HG03565 (cell line): ENCODE measurements at regions not wholly inside any gene's neighbourhood (a gene's known extent, or its start where the extent isn't known, plus 50 kb on each side); places are given as distances from the start of the nearest gene placed in this dataset.
"Not testable (repeated sequence)": the region's sequence is repeated elsewhere in the genome, so short reads cannot be mapped to it uniquely, and the experiment has no call there.

Source experiments
- ATAC-seq: cut with Tn5 transposase; IDR thresholded peaks from one replicate; pipeline ENCODE4 v1.9.1; 2021; ENCODE audit warnings: mild to moderate bottlenecking, moderate library complexity; ENCODE audit not compliant: unreplicated experiment

GRCh38 chr3:33956206-33956605, 157.8 kb downstream of the PDCD6IP start:
- no peak for ATAC-seq

GRCh38 chr3:33956776-33957175, 158.3 kb downstream of the PDCD6IP start:
- ATAC-seq: no peak

- no peak for ATAC-seq
Measured at GRCh38 chr3:33957176-33957575, 158.7 kb downstream of the PDCD6IP start.

- ATAC-seq: no peak
Measured at GRCh38 chr3:33958661-33959060, 160.2 kb downstream of the PDCD6IP start.

GRCh38 chr3:33962396-33962795, 164.0 kb downstream of the PDCD6IP start:
- no peak for ATAC-seq

- not testable (repeated sequence) for ATAC-seq
Measured at GRCh38 chr3:33970180-33970579, 171.8 kb downstream of the PDCD6IP start.

- no peak for ATAC-seq
Measured at GRCh38 chr3:33971055-33971454, 172.6 kb downstream of the PDCD6IP start.

- no peak for ATAC-seq
Measured at GRCh38 chr3:33975463-33975862, 177.0 kb downstream of the PDCD6IP start.

GRCh38 chr3:33977227-33977626, 178.8 kb downstream of the PDCD6IP start:
- ATAC-seq: no peak

GRCh38 chr3:33980252-33980651, 181.8 kb downstream of the PDCD6IP start:
- no peak for ATAC-seq

- ATAC-seq: no peak
Measured at GRCh38 chr3:33982269-33982798, 183.9 kb downstream of the PDCD6IP start.

GRCh38 chr3:33982949-33983348, 184.5 kb downstream of the PDCD6IP start:
- not testable (repeated sequence) for ATAC-seq

- no peak for ATAC-seq
Measured at GRCh38 chr3:33989229-33989628, 190.8 kb downstream of the PDCD6IP start.

- no peak for ATAC-seq
Measured at GRCh38 chr3:33991673-33992072, 193.2 kb downstream of the PDCD6IP start.

- ATAC-seq: no peak
Measured at GRCh38 chr3:33993631-33994030, 195.2 kb downstream of the PDCD6IP start.

GRCh38 chr3:33994568-33994967, 196.1 kb downstream of the PDCD6IP start:
- ATAC-seq: no peak

GRCh38 chr3:34000301-34000700, 201.9 kb downstream of the PDCD6IP start:
- no peak for ATAC-seq

GRCh38 chr3:34001022-34001421, 202.6 kb downstream of the PDCD6IP start:
- no peak for ATAC-seq

- no peak for ATAC-seq
Measured at GRCh38 chr3:34001990-34002389, 203.6 kb downstream of the PDCD6IP start.

- no peak for ATAC-seq
Measured at GRCh38 chr3:34002569-34003100, 204.2 kb downstream of the PDCD6IP start.

- no peak for ATAC-seq
Measured at GRCh38 chr3:34005886-34006285, 207.5 kb downstream of the PDCD6IP start.

- no peak for ATAC-seq
Measured at GRCh38 chr3:34008191-34008590, 209.8 kb downstream of the PDCD6IP start.
